ENCODE measurements at regions not wholly inside any gene's neighbourhood (a gene's known extent, or its start where the extent isn't known, plus 50 kb on each side); places are given as distances from the start of the nearest gene placed in this dataset.

GRCh38 chr6:94027374-94027773 lies 608.0 kb upstream of the EPHA7 start:
- H3K4me3 ChIP-seq (replicated peaks; ENCODE audit: low read depth, low read length): no peak overlapping the region
- no peak for DNase-seq (ENCODE audit: low read depth)
- no peak for TF ChIP-seq CTCF (IDR thresholded peaks at IDR 0.05; ENCODE audit: low read length, missing control alignments)

GRCh38 chr6:94026575-94026974 lies 607.2 kb upstream of the EPHA7 start:
- no peak for TF ChIP-seq CTCF (IDR thresholded peaks at IDR 0.05; ENCODE audit: low read length, missing control alignments)
- no peak for DNase-seq (ENCODE audit: low read depth)
- H3K4me3 ChIP-seq (replicated peaks; ENCODE audit: low read depth, low read length): no peak overlapping the region

- TF ChIP-seq CTCF (IDR thresholded peaks at IDR 0.05; ENCODE audit: low read length, missing control alignments): no peak
- no peak overlapping the region for H3K4me3 ChIP-seq (replicated peaks; ENCODE audit: low read depth, low read length)
- DNase-seq (ENCODE audit: low read depth): no peak
Observed at GRCh38 chr6:94005835-94006234, 586.5 kb upstream of the EPHA7 start.

- no peak overlapping the region for H3K4me3 ChIP-seq (replicated peaks; ENCODE audit: low read depth, low read length)
- TF ChIP-seq CTCF (IDR thresholded peaks at IDR 0.05; ENCODE audit: low read length, missing control alignments): no peak
- no peak for DNase-seq (ENCODE audit: low read depth)
Observed at GRCh38 chr6:93992976-93993375, 573.6 kb upstream of the EPHA7 start.

GRCh38 chr6:93989630-93990029 lies 570.3 kb upstream of the EPHA7 start:
- no peak for TF ChIP-seq CTCF (IDR thresholded peaks at IDR 0.05; ENCODE audit: low read length, missing control alignments)
- no peak overlapping the region for H3K4me3 ChIP-seq (replicated peaks; ENCODE audit: low read depth, low read length)
- DNase-seq (ENCODE audit: low read depth): no peak

- no peak overlapping the region for H3K4me3 ChIP-seq (replicated peaks; ENCODE audit: low read depth, low read length)
- no peak for DNase-seq (ENCODE audit: low read depth)
- no peak for TF ChIP-seq CTCF (IDR thresholded peaks at IDR 0.05; ENCODE audit: low read length, missing control alignments)
Observed at GRCh38 chr6:93985953-93986352, 566.6 kb upstream of the EPHA7 start.

- TF ChIP-seq CTCF (IDR thresholded peaks at IDR 0.05; ENCODE audit: low read length, missing control alignments): no peak
- no peak overlapping the region for H3K4me3 ChIP-seq (replicated peaks; ENCODE audit: low read depth, low read length)
- no peak for DNase-seq (ENCODE audit: low read depth)
Observed at GRCh38 chr6:93975159-93975558, 555.8 kb upstream of the EPHA7 start.

Data from fibroblast of pulmonary artery (primary cell).